NT2/D1 (cell line): ENCODE measurements at regions not wholly inside any gene's neighbourhood (a gene's known extent, or its start where the extent isn't known, plus 50 kb on each side); places are given as distances from the start of the nearest gene placed in this dataset.

Experiments
- SUZ12 ChIP-seq: IDR thresholded peaks from 2 replicates; pipeline ENCODE4 v1.6.1; 2011; ENCODE audit not compliant: insufficient read length, insufficient read depth; ENCODE audit errors: extremely low read depth
- YY1 ChIP-seq: IDR thresholded peaks from 2 replicates; pipeline ENCODE4 v1.6.1; 2011; ENCODE audit not compliant: insufficient read length, insufficient read depth
- ZNF274 ChIP-seq: IDR thresholded peaks from 2 replicates; pipeline ENCODE4 v1.6.1; 2011; ENCODE audit warnings: mild to moderate bottlenecking, low read depth, low read length

GRCh38 chr11:62048100-62048499 is 75.7 kb upstream of the INCENP start:
- TF ChIP-seq ZNF274 (no peak), YY1 (no peak), SUZ12 (no peak)
